Fibroblast of pulmonary artery (primary cell): ENCODE measurements at regions not wholly inside any gene's neighbourhood (a gene's known extent, or its start where the extent isn't known, plus 50 kb on each side); places are given as distances from the start of the nearest gene placed in this dataset.

Experiments used
- DNase-seq: peaks from one replicate; pipeline ENCODE4 v3.0.0-alpha.2; 2010; ENCODE audit warnings: low read depth
- H3K4me3 ChIP-seq: replicated peaks from 2 replicates; pipeline ENCODE4 v1.5.1; 2011; ENCODE audit warnings: low read depth, mild to moderate bottlenecking, control low read depth, low read length, moderate library complexity
- TF ChIP-seq, protein P1 (sequence below): IDR thresholded peaks from 2 replicates; pipeline ENCODE4 v1.5.1; 2011; ENCODE audit warnings: mild to moderate bottlenecking, control low read depth, low read length, inconsistent platforms; ENCODE audit errors: missing control alignments

DNA sequence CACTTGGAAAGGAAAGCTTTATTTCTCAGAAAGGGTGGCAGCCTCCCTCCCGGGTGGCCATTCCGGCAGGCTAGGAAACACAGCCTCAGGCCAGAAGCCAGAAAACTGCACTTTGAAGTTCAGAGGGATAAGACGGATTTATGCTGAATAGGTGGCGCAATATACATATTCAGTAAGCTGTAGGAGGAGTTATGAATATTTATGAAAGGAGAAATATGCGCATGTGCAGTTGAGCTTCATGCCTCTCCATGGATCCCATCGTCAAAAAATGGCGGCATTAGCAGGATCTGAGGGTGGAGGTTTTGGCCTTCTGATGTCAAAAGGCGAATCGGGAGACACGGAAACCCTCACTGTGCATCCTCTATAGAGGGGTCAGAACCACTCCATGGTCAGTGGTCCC is 82.3 kb downstream of the KATNIP start:
- DNase-seq: no peak
- TF ChIP-seq, protein P1, sequence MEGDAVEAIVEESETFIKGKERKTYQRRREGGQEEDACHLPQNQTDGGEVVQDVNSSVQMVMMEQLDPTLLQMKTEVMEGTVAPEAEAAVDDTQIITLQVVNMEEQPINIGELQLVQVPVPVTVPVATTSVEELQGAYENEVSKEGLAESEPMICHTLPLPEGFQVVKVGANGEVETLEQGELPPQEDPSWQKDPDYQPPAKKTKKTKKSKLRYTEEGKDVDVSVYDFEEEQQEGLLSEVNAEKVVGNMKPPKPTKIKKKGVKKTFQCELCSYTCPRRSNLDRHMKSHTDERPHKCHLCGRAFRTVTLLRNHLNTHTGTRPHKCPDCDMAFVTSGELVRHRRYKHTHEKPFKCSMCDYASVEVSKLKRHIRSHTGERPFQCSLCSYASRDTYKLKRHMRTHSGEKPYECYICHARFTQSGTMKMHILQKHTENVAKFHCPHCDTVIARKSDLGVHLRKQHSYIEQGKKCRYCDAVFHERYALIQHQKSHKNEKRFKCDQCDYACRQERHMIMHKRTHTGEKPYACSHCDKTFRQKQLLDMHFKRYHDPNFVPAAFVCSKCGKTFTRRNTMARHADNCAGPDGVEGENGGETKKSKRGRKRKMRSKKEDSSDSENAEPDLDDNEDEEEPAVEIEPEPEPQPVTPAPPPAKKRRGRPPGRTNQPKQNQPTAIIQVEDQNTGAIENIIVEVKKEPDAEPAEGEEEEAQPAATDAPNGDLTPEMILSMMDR: no peak
- H3K4me3 ChIP-seq: no peak overlapping the region

DNA sequence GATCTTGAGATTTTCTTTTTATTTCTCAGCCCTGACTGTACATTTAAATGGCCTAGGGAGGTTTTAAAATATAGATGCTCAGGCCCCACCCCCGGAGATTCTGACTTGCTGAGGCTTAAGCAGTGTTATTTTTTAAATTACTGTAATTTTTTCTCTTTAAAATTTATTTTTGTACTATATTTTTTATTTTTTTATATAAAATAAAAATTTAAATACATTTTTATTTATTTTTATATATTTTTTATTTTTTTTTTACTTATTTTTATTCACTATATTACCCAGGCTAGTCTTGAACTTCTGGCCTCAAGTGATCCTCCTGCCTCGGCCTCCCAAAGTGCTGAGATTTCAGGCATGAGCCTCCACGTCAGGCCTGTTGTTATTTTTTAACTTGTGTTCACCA is 83.3 kb downstream of the KATNIP start:
- TF ChIP-seq, protein P1: no peak
- no peak for DNase-seq
- H3K4me3 ChIP-seq: no peak overlapping the region

DNA sequence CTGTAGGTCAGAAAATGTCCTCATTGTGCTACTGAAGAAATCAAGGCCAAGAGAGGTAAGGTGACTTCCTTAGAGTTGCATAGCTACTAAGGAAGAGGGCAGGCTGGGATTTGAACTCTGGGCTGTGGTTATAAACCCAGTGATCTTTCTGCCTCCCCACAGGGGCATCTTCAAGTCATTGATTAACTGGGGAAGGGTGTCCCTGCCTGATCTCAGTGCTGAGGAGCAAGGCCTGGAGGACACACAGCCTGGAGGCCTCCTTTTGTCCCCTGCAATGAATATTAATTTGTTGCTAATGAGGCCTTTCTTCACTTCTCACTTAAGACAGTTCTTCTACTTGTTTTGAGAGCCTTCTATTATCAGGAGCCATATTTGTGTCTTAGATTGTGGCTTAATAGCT is 83.8 kb downstream of the KATNIP start:
- no peak overlapping the region for H3K4me3 ChIP-seq
- DNase-seq: no peak
- TF ChIP-seq, protein P1: no peak

DNA sequence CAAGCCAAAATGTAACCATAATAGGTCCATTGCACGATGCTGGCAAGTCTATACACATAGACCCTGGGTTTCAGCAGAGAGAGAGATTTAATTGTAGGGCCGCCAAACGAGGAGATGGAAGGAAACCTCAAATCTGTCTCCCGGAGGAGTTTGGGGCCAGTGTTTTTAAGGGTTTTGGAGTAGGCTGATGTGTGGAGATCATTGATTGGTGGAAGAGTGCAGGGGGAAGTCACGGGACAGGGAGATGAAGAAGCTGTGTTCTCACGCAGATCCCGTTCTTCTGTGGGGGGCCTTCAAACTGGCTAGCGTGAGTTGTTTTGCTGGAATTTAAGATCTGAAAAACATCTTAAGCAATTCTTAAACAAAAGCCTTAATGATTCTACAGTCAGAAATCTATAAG is 84.8 kb downstream of the KATNIP start:
- DNase-seq: no peak
- TF ChIP-seq, protein P1: no peak
- H3K4me3 ChIP-seq: no peak overlapping the region

DNA sequence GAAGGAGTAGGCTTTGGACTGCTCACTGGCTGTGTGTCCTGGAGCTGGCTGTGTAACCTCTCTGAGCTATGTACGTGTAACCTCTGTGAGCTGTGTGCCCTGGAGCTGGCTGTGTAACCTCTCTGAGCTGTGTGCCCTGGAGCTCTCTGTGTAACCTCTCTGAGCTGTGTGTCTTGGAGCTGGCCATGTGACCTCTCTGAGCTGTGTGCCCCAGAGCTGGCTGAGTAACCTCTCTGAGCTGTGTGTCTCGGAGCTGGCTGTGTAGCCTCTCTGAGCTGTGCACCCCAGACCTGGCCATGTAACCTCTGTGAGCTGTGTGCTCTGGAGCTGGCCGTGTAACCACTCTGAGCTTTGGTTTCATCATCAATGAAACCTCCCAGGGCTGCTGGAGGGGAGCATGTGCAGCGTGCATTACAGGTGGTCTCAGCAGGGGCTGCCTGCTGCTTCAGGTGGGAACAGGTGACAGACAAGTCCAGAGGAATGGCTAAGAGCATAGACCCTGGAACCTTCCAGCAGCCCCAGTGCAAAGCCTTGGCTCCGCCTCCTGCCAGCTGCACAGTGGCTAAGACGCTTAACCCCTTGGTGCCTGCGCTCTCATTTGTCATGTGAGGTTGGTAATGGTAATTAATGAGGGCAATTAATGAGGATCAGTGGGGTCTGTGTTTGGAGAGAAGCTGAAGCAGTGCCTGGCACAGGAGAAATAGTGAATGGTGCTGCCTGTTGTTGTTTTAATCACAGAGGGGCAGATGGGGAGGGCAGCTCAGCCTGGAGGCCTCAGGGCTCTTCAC is 86.7 kb downstream of the KATNIP start:
- TF ChIP-seq, protein P1: no peak
- DNase-seq: no peak
- H3K4me3 ChIP-seq: no peak overlapping the region

DNA sequence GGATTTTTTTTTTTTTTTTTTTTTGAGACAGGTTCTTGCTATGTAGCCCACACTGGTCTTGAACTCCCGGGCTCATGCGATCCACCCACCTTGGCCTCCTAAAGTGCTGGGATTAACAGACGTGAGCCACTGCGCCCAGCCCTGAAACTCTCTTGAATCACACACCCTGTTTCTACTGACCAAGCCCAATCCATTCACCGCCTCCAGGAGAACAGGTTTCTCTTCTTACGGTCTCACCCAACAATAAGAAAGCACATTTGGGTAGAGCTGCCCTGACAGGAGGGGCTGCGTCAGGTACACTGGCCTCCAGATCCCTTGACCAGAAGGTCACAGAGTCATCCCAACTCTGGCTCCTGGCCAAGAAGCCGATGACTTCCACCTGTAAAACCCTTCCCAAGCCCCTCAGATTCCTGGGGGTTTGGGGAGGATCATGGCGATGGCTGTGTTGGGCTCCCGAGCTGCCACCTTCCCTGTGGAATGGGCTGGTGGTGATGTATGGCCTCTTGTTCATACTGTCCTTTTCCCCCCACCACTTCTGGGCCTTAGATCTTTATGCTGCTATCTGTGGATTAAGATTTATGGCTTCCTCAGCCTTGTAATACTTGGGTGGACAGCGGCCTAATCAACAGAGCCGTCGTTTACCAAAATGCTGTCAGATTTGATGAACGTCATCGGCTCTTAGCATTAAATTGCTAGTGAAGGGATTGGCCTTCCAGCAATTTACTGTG is 89.1 kb downstream of the KATNIP start:
- H3K4me3 ChIP-seq: no peak overlapping the region
- TF ChIP-seq, protein P1: no peak
- no peak for DNase-seq
